A549 (cell line): ENCODE measurements at regions not wholly inside any gene's neighbourhood (a gene's known extent, or its start where the extent isn't known, plus 50 kb on each side); places are given as distances from the start of the nearest gene placed in this dataset.

Source experiments
- ATAC-seq, 2 experiments: fragments of 200-7000 bp in 1 of 2; fragments of >200 bp in 1 of 2; cut with Nextera tagmentation in 1 of 2; cut with Tn5 transposase in 1 of 2; 3 replicates each; pipeline versions ENCODE4 v1.8.0 to v1.9.1; 2018 to 2020; ENCODE audit warnings: mild to moderate bottlenecking in 1 of 2, moderate library complexity in 1 of 2
- CTCF ChIA-PET: fragments of 300-600 bp; sonication (Branson Sonifier 250); formaldehyde crosslinking; extraction: SDS; loops from one replicate; lab custom pipeline; 2021; ENCODE audit warnings: antibody characterized with exemption, inconsistent platforms; lab: Yijun Ruan, JAX
- POLR2A ChIA-PET: fragments of 350-600 bp; formaldehyde crosslinking; extraction: SDS; loops from one replicate; lab custom pipeline; 2021; ENCODE audit warnings: antibody characterized with exemption, inconsistent platforms; lab: Yijun Ruan, JAX
- DNase-seq, 2 experiments: peaks; one replicate each; pipeline versions ENCODE4 v3.0.0 to v3.0.0-alpha.2; 2011 to 2016; ENCODE audit warnings: low read depth in 1 of 2, low spot score in 1 of 2
- FAIRE-seq: peaks from 2 replicates; lab custom pipeline; 2011; peaks lifted over from hg19 to GRCh38; lab: Jason Lieb, UNC
- H3K27ac ChIP-seq, 2 experiments: fragments of >200 bp; sonication (Bioruptor Twin); formaldehyde crosslinking; 3 replicates each; pipeline ENCODE4 v1.5.1; 2016 to 2017
- H3K4me1 ChIP-seq: fragments of >200 bp; sonication (Bioruptor Twin); formaldehyde crosslinking; 3 replicates; pipeline ENCODE4 v1.6.1; 2016
- H3K4me2 ChIP-seq: fragments of >200 bp; sonication (Bioruptor Twin); formaldehyde crosslinking; 3 replicates; pipeline ENCODE4 v1.6.1; 2016
- H3K4me3 ChIP-seq: fragments of >200 bp; sonication (Bioruptor Twin); formaldehyde crosslinking; 3 replicates; pipeline ENCODE4 v1.5.1; 2016
- H3K9me3 ChIP-seq: fragments of >200 bp; sonication (Bioruptor Twin); formaldehyde crosslinking; 3 replicates; pipeline ENCODE4 v1.6.1; 2016
- CBX8 ChIP-seq: fragments of 200-600 bp; sonication (generic); IDR thresholded peaks from 2 replicates; pipeline ENCODE4 v1.6.1; 2016
- CHD4 ChIP-seq: fragments of 200-600 bp; sonication (generic); IDR thresholded peaks from 2 replicates; pipeline ENCODE4 v1.6.1; 2016; ENCODE audit warnings: antibody characterized with exemption, mild to moderate bottlenecking, borderline replicate concordance
- EHMT2 ChIP-seq: fragments of 200-600 bp; sonication (generic); IDR thresholded peaks from 2 replicates; pipeline ENCODE4 v1.6.1; 2016; ENCODE audit warnings: antibody characterized with exemption, low read depth, mild to moderate bottlenecking, moderate library complexity
- FOSL2 ChIP-seq, 2 experiments: fragments of 450-650 bp in 1 of 2; fragments of >200 bp in 1 of 2; sonication (Bioruptor Twin) in 1 of 2; formaldehyde crosslinking; IDR thresholded peaks; 2 replicates each; pipeline versions ENCODE4 v1.5.0 to v1.6.1; 2016 to 2020; ENCODE audit warnings: mild to moderate bottlenecking in 1 of 2, moderate library complexity in 1 of 2
- FOXS1 ChIP-seq: fragments of 250-450 bp; sonication (Bioruptor Pico); IDR thresholded peaks from 2 replicates; pipeline ENCODE4 v1.5.0; 2020; ENCODE audit warnings: mild to moderate bottlenecking, moderate library complexity
- HOXA7 ChIP-seq: fragments of 250-450 bp; sonication (Bioruptor Pico); IDR thresholded peaks from 2 replicates; pipeline ENCODE4 v1.5.0; 2020; ENCODE audit warnings: mild to moderate bottlenecking, moderate library complexity
- JUNB ChIP-seq: fragments of >200 bp; sonication (Bioruptor Twin); formaldehyde crosslinking; IDR thresholded peaks from 2 replicates; pipeline ENCODE4 v1.6.1; 2016
- KDM5A ChIP-seq: fragments of 200-600 bp; sonication (generic); IDR thresholded peaks from 2 replicates; pipeline ENCODE4 v1.6.1; 2016; ENCODE audit warnings: antibody characterized with exemption, mild to moderate bottlenecking
- MAZ ChIP-seq: fragments of 150-350 bp; IDR thresholded peaks from 2 replicates; pipeline ENCODE4 v1.6.1; 2014; ENCODE audit warnings: antibody characterized with exemption, low read depth, low read length, borderline replicate concordance
- PHF8 ChIP-seq: fragments of 200-600 bp; sonication (generic); IDR thresholded peaks from 2 replicates; pipeline ENCODE4 v1.6.1; 2016; ENCODE audit warnings: low read depth, mild to moderate bottlenecking, antibody characterized with exemption, moderate library complexity, borderline replicate concordance
- RCOR1 ChIP-seq: fragments of 150-350 bp; IDR thresholded peaks from 2 replicates; pipeline ENCODE4 v1.6.1; 2014; ENCODE audit warnings: antibody characterized with exemption, low read length, low read depth
- RFX5 ChIP-seq: fragments of 450-650 bp; IDR thresholded peaks from 2 replicates; pipeline ENCODE4 v1.7.1; 2014; ENCODE audit warnings: antibody characterized with exemption, mild to moderate bottlenecking, moderate library complexity
- SMC3 ChIP-seq: fragments of >200 bp; sonication (Bioruptor Twin); formaldehyde crosslinking; IDR thresholded peaks from 3 replicates; pipeline ENCODE4 v1.6.1; 2018; ENCODE audit warnings: inconsistent platforms
- SREBF2 ChIP-seq: fragments of 450-650 bp; IDR thresholded peaks from 2 replicates; pipeline ENCODE4 v1.6.1; 2014; ENCODE audit warnings: mild to moderate bottlenecking, moderate library complexity
- TP53 ChIP-seq: fragments of 250-450 bp; sonication (Bioruptor Pico); IDR thresholded peaks from 2 replicates; pipeline ENCODE4 v1.5.0; 2021; ENCODE audit warnings: mild to moderate bottlenecking, moderate library complexity
- USF2 ChIP-seq: fragments of 450-650 bp; IDR thresholded peaks from 2 replicates; pipeline ENCODE4 v1.6.1; 2014; ENCODE audit warnings: antibody characterized with exemption
- ZNF302 ChIP-seq: fragments of 250-450 bp; sonication (Bioruptor Pico); IDR thresholded peaks from 2 replicates; pipeline ENCODE4 v1.9.0; 2021; ENCODE audit warnings: inconsistent platforms, mild to moderate bottlenecking, moderate library complexity
- ZSCAN20 ChIP-seq: fragments of 250-450 bp; sonication (Bioruptor Pico); IDR thresholded peaks from 2 replicates; pipeline ENCODE4 v1.8.0; 2022; ENCODE audit warnings: mild to moderate bottlenecking, moderate library complexity
- WGBS: methylation state at CpG from one replicate; pipeline ENCODE4 v1.1.6; 2017; ENCODE audit errors: missing lambda C conversion rate; 5-methylcytosine and 5-hydroxymethylcytosine counted together
- TF ChIP-seq, protein P1 (sequence below): fragments of 250-450 bp; sonication (Bioruptor Pico); IDR thresholded peaks from 2 replicates; pipeline ENCODE4 v1.5.0; 2021; ENCODE audit warnings: mild to moderate bottlenecking, moderate library complexity, borderline replicate concordance
- TF ChIP-seq, protein P2 (sequence below): fragments of >200 bp; sonication (Bioruptor Twin); formaldehyde crosslinking; IDR thresholded peaks from 3 replicates; pipeline ENCODE4 v1.5.1; 2016

DNA sequence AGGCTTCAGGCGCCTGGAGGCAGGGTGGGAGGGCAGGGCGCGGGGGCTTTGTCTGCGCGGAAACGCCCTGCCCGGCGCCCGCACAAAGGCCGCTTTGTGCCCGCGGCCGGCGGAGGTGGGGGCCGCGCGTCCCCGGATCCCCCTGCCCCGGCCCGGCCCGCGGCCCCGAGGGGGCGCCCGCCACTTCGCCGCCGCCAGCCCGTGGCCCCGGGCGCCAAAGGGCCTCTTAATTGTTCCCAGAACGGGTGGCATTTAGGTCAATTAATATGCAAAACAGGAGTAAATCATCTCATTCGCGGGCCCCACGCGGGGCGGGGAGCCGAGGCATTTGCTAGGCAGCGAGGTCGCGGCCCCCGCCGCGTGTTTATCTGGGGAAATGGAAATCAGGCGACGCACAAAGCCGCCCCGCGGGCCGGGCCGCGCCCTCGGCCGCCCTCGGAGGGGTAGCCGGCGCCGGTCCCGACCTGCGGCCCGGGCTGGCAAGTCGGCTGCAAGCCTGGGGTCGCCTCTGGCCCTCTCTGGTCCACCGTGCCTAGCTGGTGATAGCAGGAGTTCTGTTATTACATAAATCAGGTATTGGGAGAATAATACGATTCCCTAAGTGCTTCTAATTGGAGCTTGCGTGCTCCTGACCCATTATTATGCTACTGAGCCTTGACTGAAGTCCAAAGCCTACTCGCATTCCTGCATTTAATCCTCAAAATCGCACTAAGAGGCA lies 148.2 kb upstream of the GLI2 start:
- Histone ChIP-seq H3K27ac (no peak overlapping the region), H3K4me3 (no peak overlapping the region), H3K4me1 (peaks cover 11% of the 10 kb centered on the region), H3K4me2 (no peak overlapping the region), H3K9me3 (no peaks in the 10 kb centered on the region; the same call in 2 of the 3 replicates)
- CTCF ChIA-PET: no interaction called here
- no peak for FAIRE-seq
- TF ChIP-seq ZNF302 (CRISPR knock-in tag): no peak
- TF ChIP-seq KDM5A: no peak
- no peak for TF ChIP-seq JUNB
- TF ChIP-seq MAZ: no peak
- no peak for TF ChIP-seq SREBF2
- TF ChIP-seq, protein P1, sequence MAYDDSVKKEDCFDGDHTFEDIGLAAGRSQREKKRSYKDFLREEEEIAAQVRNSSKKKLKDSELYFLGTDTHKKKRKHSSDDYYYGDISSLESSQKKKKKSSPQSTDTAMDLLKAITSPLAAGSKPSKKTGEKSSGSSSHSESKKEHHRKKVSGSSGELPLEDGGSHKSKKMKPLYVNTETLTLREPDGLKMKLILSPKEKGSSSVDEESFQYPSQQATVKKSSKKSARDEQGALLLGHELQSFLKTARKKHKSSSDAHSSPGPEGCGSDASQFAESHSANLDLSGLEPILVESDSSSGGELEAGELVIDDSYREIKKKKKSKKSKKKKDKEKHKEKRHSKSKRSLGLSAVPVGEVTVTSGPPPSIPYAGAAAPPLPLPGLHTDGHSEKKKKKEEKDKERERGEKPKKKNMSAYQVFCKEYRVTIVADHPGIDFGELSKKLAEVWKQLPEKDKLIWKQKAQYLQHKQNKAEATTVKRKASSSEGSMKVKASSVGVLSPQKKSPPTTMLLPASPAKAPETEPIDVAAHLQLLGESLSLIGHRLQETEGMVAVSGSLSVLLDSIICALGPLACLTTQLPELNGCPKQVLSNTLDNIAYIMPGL (CRISPR knock-in tag): no peak
- TF ChIP-seq TP53: no peak
- TF ChIP-seq HOXA7 (CRISPR knock-in tag): no peak
- no peak for TF ChIP-seq FOSL2 (IDR thresholded peaks at IDR 0.05)
- TF ChIP-seq FOSL2 (CRISPR knock-in tag; IDR thresholded peaks at IDR 0.05): no peak
- TF ChIP-seq, protein P2, sequence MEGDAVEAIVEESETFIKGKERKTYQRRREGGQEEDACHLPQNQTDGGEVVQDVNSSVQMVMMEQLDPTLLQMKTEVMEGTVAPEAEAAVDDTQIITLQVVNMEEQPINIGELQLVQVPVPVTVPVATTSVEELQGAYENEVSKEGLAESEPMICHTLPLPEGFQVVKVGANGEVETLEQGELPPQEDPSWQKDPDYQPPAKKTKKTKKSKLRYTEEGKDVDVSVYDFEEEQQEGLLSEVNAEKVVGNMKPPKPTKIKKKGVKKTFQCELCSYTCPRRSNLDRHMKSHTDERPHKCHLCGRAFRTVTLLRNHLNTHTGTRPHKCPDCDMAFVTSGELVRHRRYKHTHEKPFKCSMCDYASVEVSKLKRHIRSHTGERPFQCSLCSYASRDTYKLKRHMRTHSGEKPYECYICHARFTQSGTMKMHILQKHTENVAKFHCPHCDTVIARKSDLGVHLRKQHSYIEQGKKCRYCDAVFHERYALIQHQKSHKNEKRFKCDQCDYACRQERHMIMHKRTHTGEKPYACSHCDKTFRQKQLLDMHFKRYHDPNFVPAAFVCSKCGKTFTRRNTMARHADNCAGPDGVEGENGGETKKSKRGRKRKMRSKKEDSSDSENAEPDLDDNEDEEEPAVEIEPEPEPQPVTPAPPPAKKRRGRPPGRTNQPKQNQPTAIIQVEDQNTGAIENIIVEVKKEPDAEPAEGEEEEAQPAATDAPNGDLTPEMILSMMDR: no peak
- TF ChIP-seq RFX5: no peak
- no peak for TF ChIP-seq SMC3
- no peak for TF ChIP-seq ZSCAN20
- TF ChIP-seq USF2: no peak
- no peak for TF ChIP-seq PHF8
- no peak for TF ChIP-seq RCOR1
- WGBS: 78% methylated on average over 39 of the region's 68 CpGs
- DNase-seq: no peak
- ATAC-seq: no peak
- POLR2A ChIA-PET: no interaction called here

DNA sequence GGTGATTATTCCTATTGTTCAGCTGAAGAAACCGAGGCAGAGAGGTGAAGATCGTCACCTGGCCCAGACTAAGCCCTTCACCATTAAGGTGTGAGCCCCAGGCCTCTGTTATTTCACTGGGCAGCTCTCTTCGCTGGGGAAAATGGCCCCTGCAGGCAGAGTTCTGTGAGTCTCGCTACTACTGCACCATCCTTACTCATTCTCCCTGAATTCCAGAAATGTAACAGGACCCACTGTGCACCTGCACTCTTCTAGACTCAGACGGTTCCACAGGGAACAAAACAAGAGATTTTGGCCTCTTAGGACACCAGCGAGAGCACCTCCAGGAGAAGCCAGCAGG lies 147.7 kb upstream of the GLI2 start:
- Histone ChIP-seq H3K4me1 (peaks cover 11% of the 10 kb centered on the region), H3K4me2 (no peak overlapping the region), H3K9me3 (no peaks in the 10 kb centered on the region), H3K4me3 (no peak overlapping the region), H3K27ac (no peak overlapping the region)
- TF ChIP-seq FOXS1 (CRISPR knock-in tag) (no peak), EHMT2 (no peak), CBX8 (no peak), CHD4 (no peak)
- no peak for ATAC-seq
- 64% methylated on average over 6 of the region's 6 CpGs for WGBS
- no peak for DNase-seq
- POLR2A ChIA-PET: no interaction called here
- no peak for FAIRE-seq
- CTCF ChIA-PET: interaction anchor here (1.0 to 1.2 kb wide), 2 partner anchors 35 to 87 kb away, joined by 3 to 4 read pairs; no protein-coding TSS in a partner anchor
